Esophagus muscularis mucosa (tissue), 4 donors: ENCODE measurements at regions not wholly inside any gene's neighbourhood (a gene's known extent, or its start where the extent isn't known, plus 50 kb on each side); places are given as distances from the start of the nearest gene placed in this dataset.

Experiments used
- EP300 ChIP-seq: sonication (generic); formaldehyde crosslinking; IDR thresholded peaks from one replicate; pipeline ENCODE4 v1.6.1; 2017; ENCODE audit warnings: antibody characterized with exemption
- POLR2A ChIP-seq: fragments of 450-650 bp; IDR thresholded peaks from one replicate; pipeline ENCODE4 v1.6.1; 2017; ENCODE audit warnings: antibody characterized with exemption, moderate library complexity, mild to moderate bottlenecking, low read depth
- TF ChIP-seq, protein P1 (sequence below), 3 experiments: fragments of 200-600 bp in 2 of 3; fragments of 450-650 bp in 1 of 3; sonication (generic) in 2 of 3; IDR thresholded peaks; one replicate each; pipeline ENCODE4 v1.5.1; 2017 to 2019; ENCODE audit warnings: antibody characterized with exemption in 3 of 3, mild to moderate bottlenecking in 2 of 3, moderate library complexity in 1 of 3

DNA sequence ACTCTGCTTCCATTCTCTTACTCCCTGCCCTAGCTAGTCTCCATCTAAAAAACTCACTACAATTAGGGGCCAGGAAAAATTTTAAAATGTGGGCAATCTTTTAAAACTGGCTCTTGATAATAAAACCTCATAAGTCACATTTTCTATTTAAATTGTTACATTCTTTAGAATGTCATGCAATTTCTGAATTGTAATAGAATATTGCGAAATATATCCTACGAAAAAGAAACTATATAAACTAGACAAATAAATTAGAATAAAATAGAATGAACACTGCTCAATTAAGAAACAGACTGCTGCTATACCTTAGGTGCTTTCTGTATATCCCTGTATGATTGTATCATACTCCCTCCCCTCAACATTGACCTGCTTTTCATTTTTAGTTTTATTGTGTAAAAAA is 826.0 kb downstream of the IGSF11 start:
- TF ChIP-seq, protein P1, sequence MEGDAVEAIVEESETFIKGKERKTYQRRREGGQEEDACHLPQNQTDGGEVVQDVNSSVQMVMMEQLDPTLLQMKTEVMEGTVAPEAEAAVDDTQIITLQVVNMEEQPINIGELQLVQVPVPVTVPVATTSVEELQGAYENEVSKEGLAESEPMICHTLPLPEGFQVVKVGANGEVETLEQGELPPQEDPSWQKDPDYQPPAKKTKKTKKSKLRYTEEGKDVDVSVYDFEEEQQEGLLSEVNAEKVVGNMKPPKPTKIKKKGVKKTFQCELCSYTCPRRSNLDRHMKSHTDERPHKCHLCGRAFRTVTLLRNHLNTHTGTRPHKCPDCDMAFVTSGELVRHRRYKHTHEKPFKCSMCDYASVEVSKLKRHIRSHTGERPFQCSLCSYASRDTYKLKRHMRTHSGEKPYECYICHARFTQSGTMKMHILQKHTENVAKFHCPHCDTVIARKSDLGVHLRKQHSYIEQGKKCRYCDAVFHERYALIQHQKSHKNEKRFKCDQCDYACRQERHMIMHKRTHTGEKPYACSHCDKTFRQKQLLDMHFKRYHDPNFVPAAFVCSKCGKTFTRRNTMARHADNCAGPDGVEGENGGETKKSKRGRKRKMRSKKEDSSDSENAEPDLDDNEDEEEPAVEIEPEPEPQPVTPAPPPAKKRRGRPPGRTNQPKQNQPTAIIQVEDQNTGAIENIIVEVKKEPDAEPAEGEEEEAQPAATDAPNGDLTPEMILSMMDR (IDR thresholded peaks at IDR 0.05): no peak
- no peak for TF ChIP-seq POLR2A
- no peak for TF ChIP-seq EP300
